KMS-11 (cell line): ENCODE measurements at regions not wholly inside any gene's neighbourhood (a gene's known extent, or its start where the extent isn't known, plus 50 kb on each side); places are given as distances from the start of the nearest gene placed in this dataset.

ENCODE experiments used
- H2AFZ ChIP-seq: fragments of 200-600 bp; sonication (generic); 2 replicates; pipeline ENCODE4 v1.6.1; 2016; ENCODE audit warnings: antibody characterized with exemption, mixed run types, low read depth
- H3K27ac ChIP-seq: fragments of 200-600 bp; sonication (generic); 2 replicates; pipeline ENCODE4 v1.6.1; 2016; ENCODE audit warnings: mild to moderate bottlenecking, mixed run types
- H3K27me3 ChIP-seq: fragments of 200-600 bp; sonication (generic); 2 replicates; pipeline ENCODE4 v1.6.1; 2017; ENCODE audit warnings: mild to moderate bottlenecking, low read depth, mixed run types, moderate library complexity; ENCODE audit not compliant: insufficient read depth
- H3K36me3 ChIP-seq: fragments of 200-600 bp; sonication (generic); 2 replicates; pipeline ENCODE4 v1.6.1; 2017; ENCODE audit warnings: mild to moderate bottlenecking, mixed run types; ENCODE audit not compliant: insufficient read depth
- H3K4me1 ChIP-seq: fragments of 200-600 bp; sonication (generic); 2 replicates; pipeline ENCODE4 v1.6.1; 2016; ENCODE audit warnings: mild to moderate bottlenecking, low read depth, mixed run types; ENCODE audit not compliant: poor library complexity, severe bottlenecking
- H3K4me2 ChIP-seq: fragments of 200-600 bp; sonication (generic); 2 replicates; pipeline ENCODE4 v1.7.0; 2016; ENCODE audit warnings: mild to moderate bottlenecking, mixed run types
- H3K4me3 ChIP-seq: fragments of 200-600 bp; sonication (generic); IDR thresholded peaks from 2 replicates; pipeline ENCODE4 v1.6.1; 2017; ENCODE audit warnings: low read depth, low read length, mixed read lengths; ENCODE audit not compliant: insufficient read depth
- H3K79me2 ChIP-seq: fragments of 200-600 bp; sonication (generic); 2 replicates; pipeline ENCODE4 v1.6.1; 2016; ENCODE audit warnings: low read depth, mixed run types; ENCODE audit not compliant: insufficient read depth
- H3K9ac ChIP-seq: fragments of 200-600 bp; sonication (generic); 2 replicates; pipeline ENCODE4 v1.6.1; 2016; ENCODE audit warnings: mild to moderate bottlenecking, mixed run types
- H4K20me1 ChIP-seq: fragments of 200-600 bp; sonication (generic); 2 replicates; pipeline ENCODE4 v1.6.1; 2016; ENCODE audit warnings: mild to moderate bottlenecking, mixed run types; ENCODE audit not compliant: insufficient read depth
- TF ChIP-seq, protein P1 (sequence below): fragments of 200-600 bp; sonication (generic); conservative IDR thresholded peaks from 2 replicates; pipeline ENCODE4 v1.6.1; 2017; ENCODE audit warnings: low read depth, mild to moderate bottlenecking, antibody characterized with exemption, low read length, moderate library complexity, mixed read lengths

DNA sequence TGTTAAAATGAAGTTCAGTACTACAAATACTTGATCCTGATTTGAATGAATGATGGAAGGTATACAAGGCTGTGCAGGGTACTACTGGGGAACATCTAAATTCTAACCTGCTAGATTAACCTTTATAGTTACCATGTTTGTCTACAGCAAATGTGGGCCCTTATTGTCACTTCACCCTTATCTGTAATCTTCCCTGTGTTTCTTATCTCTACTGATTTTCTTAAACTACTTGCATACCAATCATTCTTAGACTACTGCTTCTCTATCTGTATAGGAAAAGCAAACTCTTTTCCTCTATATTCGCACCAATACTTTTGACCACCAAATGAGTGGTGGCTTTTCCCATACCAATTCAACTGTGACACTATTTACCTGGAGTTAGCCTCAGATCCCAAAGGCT, 210.7 kb downstream of the HINT1 start:
- no peaks in the 10 kb centered on the region for H3K27me3 ChIP-seq

DNA sequence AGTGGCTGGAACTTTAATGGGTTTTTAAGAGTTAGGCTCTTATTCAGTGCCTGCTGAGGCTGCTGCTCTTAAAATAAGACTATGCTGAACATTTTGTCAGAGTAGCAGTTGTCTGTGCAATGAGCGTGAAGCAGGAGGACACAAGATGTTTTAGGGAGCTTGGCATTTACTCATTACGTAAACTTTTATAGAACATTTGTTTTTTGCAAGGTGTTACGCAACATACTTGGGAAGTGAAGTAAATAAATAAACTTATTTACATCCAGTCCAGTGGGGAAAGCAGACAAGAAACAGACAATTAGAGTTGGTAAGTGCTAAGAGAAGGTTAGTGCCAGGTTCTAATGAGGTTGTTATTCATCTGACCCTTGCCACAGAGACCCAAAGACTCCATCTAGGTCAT, 226.0 kb downstream of the HINT1 start:
- H4K20me1 ChIP-seq, result no peaks in the 10 kb centered on the region
- H3K27ac ChIP-seq, result no peak overlapping the region
- H3K4me2 ChIP-seq, result no peak overlapping the region
- H3K27me3 ChIP-seq, result no peaks in the 10 kb centered on the region
- H3K79me2 ChIP-seq, result no peaks in the 10 kb centered on the region
- H3K4me1 ChIP-seq, result no peaks in the 10 kb centered on the region
- H3K4me3 ChIP-seq, result no peak overlapping the region
- H3K36me3 ChIP-seq, result no peaks in the 10 kb centered on the region
- no peak overlapping the region for H3K9ac ChIP-seq
- no peak overlapping the region for H2AFZ ChIP-seq
- TF ChIP-seq, protein P1, sequence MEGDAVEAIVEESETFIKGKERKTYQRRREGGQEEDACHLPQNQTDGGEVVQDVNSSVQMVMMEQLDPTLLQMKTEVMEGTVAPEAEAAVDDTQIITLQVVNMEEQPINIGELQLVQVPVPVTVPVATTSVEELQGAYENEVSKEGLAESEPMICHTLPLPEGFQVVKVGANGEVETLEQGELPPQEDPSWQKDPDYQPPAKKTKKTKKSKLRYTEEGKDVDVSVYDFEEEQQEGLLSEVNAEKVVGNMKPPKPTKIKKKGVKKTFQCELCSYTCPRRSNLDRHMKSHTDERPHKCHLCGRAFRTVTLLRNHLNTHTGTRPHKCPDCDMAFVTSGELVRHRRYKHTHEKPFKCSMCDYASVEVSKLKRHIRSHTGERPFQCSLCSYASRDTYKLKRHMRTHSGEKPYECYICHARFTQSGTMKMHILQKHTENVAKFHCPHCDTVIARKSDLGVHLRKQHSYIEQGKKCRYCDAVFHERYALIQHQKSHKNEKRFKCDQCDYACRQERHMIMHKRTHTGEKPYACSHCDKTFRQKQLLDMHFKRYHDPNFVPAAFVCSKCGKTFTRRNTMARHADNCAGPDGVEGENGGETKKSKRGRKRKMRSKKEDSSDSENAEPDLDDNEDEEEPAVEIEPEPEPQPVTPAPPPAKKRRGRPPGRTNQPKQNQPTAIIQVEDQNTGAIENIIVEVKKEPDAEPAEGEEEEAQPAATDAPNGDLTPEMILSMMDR, result no peak

More for the DNA sequence above, 210.7 kb downstream of the HINT1 start:
- no peak overlapping the region for H3K4me2 ChIP-seq
- no peak overlapping the region for H3K27ac ChIP-seq
- no peak overlapping the region for H2AFZ ChIP-seq
- no peaks in the 10 kb centered on the region for H4K20me1 ChIP-seq
- H3K4me1 ChIP-seq, result no peaks in the 10 kb centered on the region
- H3K4me3 ChIP-seq, result no peak overlapping the region
- no peak overlapping the region for H3K9ac ChIP-seq
- TF ChIP-seq, protein P1, result no peak
- H3K79me2 ChIP-seq, result no peaks in the 10 kb centered on the region
- no peaks in the 10 kb centered on the region for H3K36me3 ChIP-seq

DNA sequence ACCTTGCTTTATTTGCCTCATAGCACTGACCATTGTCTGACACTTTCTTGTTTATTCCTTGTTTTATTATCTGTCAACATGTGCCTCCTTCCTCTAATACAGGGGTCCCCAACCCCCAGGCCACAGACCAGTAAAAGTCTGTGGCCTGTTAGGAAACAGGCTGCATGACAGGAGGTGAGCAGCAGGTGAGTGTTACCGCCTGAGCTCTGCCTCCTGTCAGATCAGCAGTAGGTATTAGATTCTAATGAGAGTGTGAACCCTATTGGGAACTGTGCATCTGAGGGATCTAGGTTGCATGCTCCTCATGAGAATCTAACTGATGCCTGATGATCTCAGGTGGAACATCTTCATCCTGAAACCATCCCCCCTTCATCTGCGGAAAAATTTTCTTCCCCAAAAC, 228.0 kb downstream of the HINT1 start:
- no peak overlapping the region for H2AFZ ChIP-seq
- H3K79me2 ChIP-seq, result no peaks in the 10 kb centered on the region
- no peaks in the 10 kb centered on the region for H3K36me3 ChIP-seq
- H3K4me2 ChIP-seq, result no peak overlapping the region
- TF ChIP-seq, protein P1, result no peak
- H4K20me1 ChIP-seq, result no peaks in the 10 kb centered on the region
- no peak overlapping the region for H3K9ac ChIP-seq
- no peaks in the 10 kb centered on the region for H3K27me3 ChIP-seq
- no peaks in the 10 kb centered on the region for H3K4me1 ChIP-seq
- no peak overlapping the region for H3K4me3 ChIP-seq
- no peak overlapping the region for H3K27ac ChIP-seq

DNA sequence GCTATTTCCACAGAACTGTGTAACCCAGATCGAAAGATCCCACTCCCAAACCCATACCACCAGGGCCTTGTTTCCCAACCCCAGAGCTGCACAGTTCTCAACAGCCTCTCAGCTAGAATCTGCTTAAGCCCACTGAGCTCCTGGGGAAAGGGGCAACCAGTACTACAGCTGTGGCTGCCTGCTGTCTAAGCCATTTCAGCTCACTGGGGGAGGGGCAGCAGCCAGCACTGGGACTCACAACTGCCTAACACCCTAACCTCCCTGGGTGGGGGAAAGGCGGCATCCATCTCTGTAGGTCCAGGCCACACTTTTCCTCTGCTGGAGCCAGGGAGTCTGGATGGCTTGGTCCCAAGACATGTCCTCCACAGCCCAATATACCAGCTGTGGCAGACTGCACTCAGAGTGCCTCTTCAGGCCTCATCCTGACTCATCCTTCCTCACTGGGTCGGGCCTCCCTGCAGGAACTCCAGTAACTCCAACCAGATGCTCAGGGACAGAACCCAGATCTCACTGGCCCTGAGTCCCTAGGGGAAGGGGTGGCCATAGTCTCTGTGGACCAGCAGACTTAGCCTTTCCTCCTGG, 241.4 kb downstream of the HINT1 start:
- no peak overlapping the region for H3K27ac ChIP-seq
- H3K4me1 ChIP-seq, result no peaks in the 10 kb centered on the region
- no peak overlapping the region for H3K4me3 ChIP-seq
- no peak overlapping the region for H3K9ac ChIP-seq
- no peaks in the 10 kb centered on the region for H3K79me2 ChIP-seq
- TF ChIP-seq, protein P1, result no peak
- H3K27me3 ChIP-seq, result no peaks in the 10 kb centered on the region
- no peaks in the 10 kb centered on the region for H4K20me1 ChIP-seq
- H2AFZ ChIP-seq, result no peak overlapping the region
- H3K36me3 ChIP-seq, result no peaks in the 10 kb centered on the region
- no peak overlapping the region for H3K4me2 ChIP-seq
